SK-N-SH (cell line): ENCODE measurements at regions not wholly inside any gene's neighbourhood (a gene's known extent, or its start where the extent isn't known, plus 50 kb on each side); places are given as distances from the start of the nearest gene placed in this dataset.

Experiments
- CTCF ChIA-PET: fragments of 300-600, 350-600 bp; formaldehyde crosslinking; extraction: SDS; loops from one replicate; lab custom pipeline; 2021; lab: Yijun Ruan, JAX
- POLR2A ChIA-PET: fragments of 350-600 bp; sonication (Branson Sonifier 250); formaldehyde crosslinking; extraction: SDS; loops from one replicate; lab custom pipeline; 2020; ENCODE audit warnings: antibody characterized with exemption, inconsistent platforms; lab: Yijun Ruan, JAX
- DNase-seq: peaks from one replicate; pipeline ENCODE4 v3.0.0; 2012
- H2AFZ ChIP-seq: fragments of 200-600 bp; sonication (generic); 2 replicates; pipeline ENCODE4 v1.8.1; 2016; ENCODE audit warnings: antibody characterized with exemption, mild to moderate bottlenecking, low read depth
- H3F3A ChIP-seq: fragments of 200-600 bp; sonication (generic); replicated peaks from 2 replicates; pipeline ENCODE3; 2016; ENCODE audit warnings: antibody characterized with exemption, mild to moderate bottlenecking; ENCODE audit not compliant: insufficient read depth
- H3K27ac ChIP-seq, 2 experiments: fragments of 200-500 bp in 1 of 2; fragments of 200-600 bp in 1 of 2; sonication (Bioruptor generic) in 1 of 2; sonication (generic), shearing (Covaris generic) in 1 of 2; 2 replicates each; pipeline versions ENCODE4 v1.5.1 to v1.6.1; 2014 to 2016; ENCODE audit warnings: low read depth in 2 of 2, inconsistent platforms in 1 of 2, low read length in 1 of 2, mild to moderate bottlenecking in 1 of 2, mixed read lengths in 1 of 2
- H3K27me3 ChIP-seq: fragments of 200-600 bp; sonication (generic), shearing (Covaris generic); 2 replicates; pipeline ENCODE4 v1.6.1; 2016; ENCODE audit warnings: mixed run types; ENCODE audit not compliant: insufficient read depth
- H3K36me3 ChIP-seq, 2 experiments: fragments of 200-500 bp in 1 of 2; fragments of 200-600 bp in 1 of 2; sonication (Bioruptor generic) in 1 of 2; sonication (generic) in 1 of 2; replicated peaks in 1 of 2; 2 replicates each; pipeline versions ENCODE3 to v1.5.1; 2014 to 2016; ENCODE audit warnings: low read length in 1 of 2, mild to moderate bottlenecking in 1 of 2; ENCODE audit not compliant: insufficient read depth in 2 of 2, control insufficient read depth in 1 of 2
- H3K4me1 ChIP-seq, 2 experiments: fragments of 200-500 bp in 1 of 2; fragments of 200-600 bp in 1 of 2; sonication (Bioruptor generic) in 1 of 2; sonication (generic), shearing (Covaris generic) in 1 of 2; 2 replicates each; pipeline versions ENCODE4 v1.5.1 to v1.6.1; 2014 to 2016; ENCODE audit warnings: low read depth in 1 of 2, low read length in 1 of 2, mixed run types in 1 of 2; ENCODE audit not compliant: insufficient read depth in 2 of 2, control insufficient read depth in 1 of 2
- H3K4me2 ChIP-seq: fragments of 200-600 bp; sonication (generic), shearing (Covaris generic); 2 replicates; pipeline ENCODE4 v1.6.1; 2017; ENCODE audit warnings: mixed run types
- H3K4me3 ChIP-seq, 2 experiments: fragments of 200-500 bp in 1 of 2; fragments of 200-600 bp in 1 of 2; sonication (Bioruptor generic) in 1 of 2; sonication (generic), shearing (Covaris generic) in 1 of 2; 2 replicates each; pipeline versions ENCODE4 v1.5.1 to v1.8.1; 2014 to 2016; ENCODE audit warnings: low read depth in 2 of 2, inconsistent platforms in 1 of 2, low read length in 1 of 2, mild to moderate bottlenecking in 1 of 2, mixed read lengths in 1 of 2, moderate library complexity in 1 of 2
- H3K79me2 ChIP-seq: fragments of 200-600 bp; sonication (generic); 2 replicates; pipeline ENCODE4 v1.8.1; 2017; ENCODE audit warnings: mild to moderate bottlenecking; ENCODE audit not compliant: insufficient read depth
- H3K9ac ChIP-seq: fragments of 200-600 bp; sonication (generic); 2 replicates; pipeline ENCODE4 v1.6.1; 2017; ENCODE audit warnings: mixed run types
- H3K9me2 ChIP-seq: fragments of 200-600 bp; sonication (generic); 2 replicates; pipeline ENCODE4 v1.6.1; 2017; ENCODE audit warnings: mixed run types
- H3K9me3 ChIP-seq: fragments of 200-600 bp; sonication (generic); 2 replicates; pipeline ENCODE4 v1.6.1; 2017; ENCODE audit warnings: mixed run types, mild to moderate bottlenecking, moderate library complexity
- H4K20me1 ChIP-seq: fragments of 200-600 bp; sonication (generic); 2 replicates; pipeline ENCODE4 v1.6.1; 2017; ENCODE audit warnings: mild to moderate bottlenecking, mixed run types; ENCODE audit not compliant: insufficient read depth
- CHD2 ChIP-seq: fragments of 150-350 bp; IDR thresholded peaks from 2 replicates; pipeline ENCODE4 v1.6.1; 2018; ENCODE audit warnings: low read length; ENCODE audit not compliant: partially characterized antibody
- EP300 ChIP-seq, 2 experiments: IDR thresholded peaks; 2 replicates each; pipeline versions ENCODE4 v1.4.0 to v1.6.1; 2012; ENCODE audit warnings: borderline replicate concordance in 1 of 2, low read depth in 1 of 2, low read length in 1 of 2
- EZH2phosphoT487 ChIP-seq: fragments of 200-600 bp; sonication (generic); IDR thresholded peaks from 2 replicates; pipeline ENCODE4 v1.6.1; 2017; ENCODE audit warnings: low read depth, mixed run types, mild to moderate bottlenecking, antibody characterized with exemption, moderate library complexity, borderline replicate concordance
- FOSL2 ChIP-seq: IDR thresholded peaks from 2 replicates; pipeline ENCODE4 v1.4.0; 2012; ENCODE audit warnings: low read depth, mild to moderate bottlenecking, moderate library complexity, borderline replicate concordance
- FOXJ3 ChIP-seq: sonication (generic); formaldehyde crosslinking; IDR thresholded peaks from 2 replicates; pipeline ENCODE4 v1.5.1; 2020; ENCODE audit warnings: mild to moderate bottlenecking, missing genetic modification reagents
- FOXM1 ChIP-seq: IDR thresholded peaks from 2 replicates; pipeline ENCODE4 v1.4.0; 2012; ENCODE audit warnings: low read depth, mild to moderate bottlenecking
- GATA2 ChIP-seq: sonication (generic); formaldehyde crosslinking; IDR thresholded peaks from 2 replicates; pipeline ENCODE4 v1.5.0; 2020; ENCODE audit warnings: mild to moderate bottlenecking, missing genetic modification reagents
- JUND ChIP-seq: IDR thresholded peaks from 2 replicates; pipeline ENCODE4 v1.4.0; 2012
- NRF1 ChIP-seq: IDR thresholded peaks from 2 replicates; pipeline ENCODE4 v1.6.1; 2012; ENCODE audit warnings: low read depth, mild to moderate bottlenecking, low read length
- POLR2AphosphoS5 ChIP-seq: IDR thresholded peaks from 2 replicates; pipeline ENCODE4 v1.6.1; 2012; ENCODE audit warnings: low read depth, low read length
- SIN3A ChIP-seq: IDR thresholded peaks from 2 replicates; pipeline ENCODE4 v1.6.1; 2012; ENCODE audit warnings: low read depth, mild to moderate bottlenecking, low read length, moderate library complexity, borderline replicate concordance
- SMC3 ChIP-seq: IDR thresholded peaks from 2 replicates; pipeline ENCODE4 v1.6.1; 2012; ENCODE audit warnings: low read depth, low read length, improper control_type of control experiment
- TAF1 ChIP-seq: IDR thresholded peaks from 2 replicates; pipeline ENCODE4 v1.6.1; 2012; ENCODE audit warnings: low read depth, mild to moderate bottlenecking, low read length, moderate library complexity, borderline replicate concordance
- TCF12 ChIP-seq: IDR thresholded peaks from 2 replicates; pipeline ENCODE4 v1.4.0; 2012
- TEAD4 ChIP-seq: IDR thresholded peaks from 2 replicates; pipeline ENCODE4 v1.4.0; 2012; ENCODE audit warnings: mild to moderate bottlenecking, borderline replicate concordance; ENCODE audit not compliant: insufficient read depth
- WGBS: methylation state at CpG from one replicate; pipeline ENCODE4 v1.1.6; 2017; ENCODE audit warnings: low lambda C conversion rate; 5-methylcytosine and 5-hydroxymethylcytosine counted together
- TF ChIP-seq, protein P1 (sequence below): IDR thresholded peaks from 2 replicates; pipeline ENCODE4 v1.4.0; 2012; ENCODE audit warnings: low read depth, borderline replicate concordance
- TF ChIP-seq, protein P2 (sequence below): IDR thresholded peaks from 2 replicates; pipeline ENCODE4 v1.4.0; 2012; ENCODE audit warnings: low read depth, borderline replicate concordance
- TF ChIP-seq, protein P3 (sequence below): fragments of 150-350 bp; IDR thresholded peaks from 2 replicates; pipeline ENCODE4 v1.6.1; 2016; ENCODE audit warnings: mild to moderate bottlenecking, low read depth, low read length
- TF ChIP-seq, protein P4 (sequence below): IDR thresholded peaks from 2 replicates; pipeline ENCODE4; 2012
- TF ChIP-seq, protein P5 (sequence below): fragments of 200-600 bp; sonication (generic); IDR thresholded peaks from 2 replicates; pipeline ENCODE4 v1.6.1; 2017; ENCODE audit warnings: antibody characterized with exemption, mild to moderate bottlenecking, moderate library complexity

DNA sequence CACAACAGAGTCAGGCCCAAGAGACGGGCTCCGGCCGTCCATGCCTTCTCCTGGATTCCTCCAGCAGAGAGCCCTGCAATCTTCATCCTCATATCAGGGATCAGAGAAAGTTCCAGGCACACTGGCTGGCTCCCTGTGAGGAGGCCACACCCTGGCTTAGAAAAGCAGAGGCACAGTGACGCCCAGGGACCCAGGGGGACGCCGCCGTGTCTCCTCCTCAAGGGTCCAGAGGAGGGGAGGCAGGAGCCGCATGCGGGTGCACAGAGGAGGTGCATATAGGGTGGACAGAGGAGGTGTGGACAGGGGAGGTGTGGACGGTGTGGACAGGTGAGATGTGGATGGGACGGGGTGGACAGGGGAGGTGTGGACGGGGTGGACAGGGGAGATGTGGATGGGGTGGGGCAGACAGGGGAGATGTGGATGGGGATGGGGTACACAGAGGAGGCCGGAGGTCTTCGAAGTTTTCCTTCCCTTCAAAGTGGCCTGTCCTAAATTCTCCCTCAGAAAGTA is 1521.9 kb downstream of the BRD1 start:
- H3K9me2 ChIP-seq: no peaks in the 10 kb centered on the region
- CTCF ChIA-PET: no interaction called here

DNA sequence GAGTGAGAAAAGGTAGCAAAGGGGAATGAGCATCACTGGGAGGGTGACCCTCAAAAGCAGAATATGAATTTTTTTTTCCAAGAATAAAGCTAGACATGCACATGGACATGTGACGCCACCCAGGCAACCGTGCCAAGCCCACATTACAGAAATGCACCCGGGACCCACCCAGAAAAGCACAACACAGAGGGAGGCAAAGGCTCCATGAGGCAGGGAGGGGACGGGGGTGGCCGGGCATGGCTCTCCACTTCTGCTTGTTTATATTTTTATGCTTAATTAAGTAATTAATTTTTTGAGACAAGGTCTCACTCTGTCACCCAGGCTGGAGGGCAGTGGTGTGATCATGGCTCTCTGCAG is 1524.3 kb downstream of the BRD1 start:
- Histone ChIP-seq H3K4me1 (no peaks in the 10 kb centered on the region), H3K9me2 (no peaks in the 10 kb centered on the region), H4K20me1 (no peaks in the 10 kb centered on the region), H3K36me3 (no peaks in the 10 kb centered on the region), H3K4me2 (no peak overlapping the region), H3K9me3 (no peaks in the 10 kb centered on the region), H2AFZ (no peak overlapping the region), H3K27me3 (no peaks in the 10 kb centered on the region; the same call in 1 of the 2 replicates), H3K4me3 (no peak overlapping the region), H3K27ac (no peak overlapping the region), H3K9ac (no peak overlapping the region), H3K79me2 (no peaks in the 10 kb centered on the region), H3F3A (no peaks in the 10 kb centered on the region)
- WGBS: 14% methylated on average over 3 of the region's 5 CpGs
- POLR2A ChIA-PET: no interaction called here
- no peak for DNase-seq
- CTCF ChIA-PET: no interaction called here
- TF ChIP-seq, protein P1, sequence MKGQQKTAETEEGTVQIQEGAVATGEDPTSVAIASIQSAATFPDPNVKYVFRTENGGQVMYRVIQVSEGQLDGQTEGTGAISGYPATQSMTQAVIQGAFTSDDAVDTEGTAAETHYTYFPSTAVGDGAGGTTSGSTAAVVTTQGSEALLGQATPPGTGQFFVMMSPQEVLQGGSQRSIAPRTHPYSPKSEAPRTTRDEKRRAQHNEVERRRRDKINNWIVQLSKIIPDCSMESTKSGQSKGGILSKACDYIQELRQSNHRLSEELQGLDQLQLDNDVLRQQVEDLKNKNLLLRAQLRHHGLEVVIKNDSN: no peak
- TF ChIP-seq SIN3A (no peak), FOXJ3 (no peak), EZH2phosphoT487 (no peak), POLR2AphosphoS5 (no peak), GATA2 (CRISPR knock-in tag) (no peak), EP300 (IDR thresholded peaks at IDR 0.05; ENCODE audit: borderline replicate concordance in 1 of 2, low read depth in 1 of 2, low read length in 1 of 2) (no peak), FOXM1 (no peak), TEAD4 (no peak)
- TF ChIP-seq, protein P2, sequence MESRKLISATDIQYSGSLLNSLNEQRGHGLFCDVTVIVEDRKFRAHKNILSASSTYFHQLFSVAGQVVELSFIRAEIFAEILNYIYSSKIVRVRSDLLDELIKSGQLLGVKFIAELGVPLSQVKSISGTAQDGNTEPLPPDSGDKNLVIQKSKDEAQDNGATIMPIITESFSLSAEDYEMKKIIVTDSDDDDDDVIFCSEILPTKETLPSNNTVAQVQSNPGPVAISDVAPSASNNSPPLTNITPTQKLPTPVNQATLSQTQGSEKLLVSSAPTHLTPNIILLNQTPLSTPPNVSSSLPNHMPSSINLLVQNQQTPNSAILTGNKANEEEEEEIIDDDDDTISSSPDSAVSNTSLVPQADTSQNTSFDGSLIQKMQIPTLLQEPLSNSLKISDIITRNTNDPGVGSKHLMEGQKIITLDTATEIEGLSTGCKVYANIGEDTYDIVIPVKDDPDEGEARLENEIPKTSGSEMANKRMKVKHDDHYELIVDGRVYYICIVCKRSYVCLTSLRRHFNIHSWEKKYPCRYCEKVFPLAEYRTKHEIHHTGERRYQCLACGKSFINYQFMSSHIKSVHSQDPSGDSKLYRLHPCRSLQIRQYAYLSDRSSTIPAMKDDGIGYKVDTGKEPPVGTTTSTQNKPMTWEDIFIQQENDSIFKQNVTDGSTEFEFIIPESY: no peak
- TF ChIP-seq, protein P3, sequence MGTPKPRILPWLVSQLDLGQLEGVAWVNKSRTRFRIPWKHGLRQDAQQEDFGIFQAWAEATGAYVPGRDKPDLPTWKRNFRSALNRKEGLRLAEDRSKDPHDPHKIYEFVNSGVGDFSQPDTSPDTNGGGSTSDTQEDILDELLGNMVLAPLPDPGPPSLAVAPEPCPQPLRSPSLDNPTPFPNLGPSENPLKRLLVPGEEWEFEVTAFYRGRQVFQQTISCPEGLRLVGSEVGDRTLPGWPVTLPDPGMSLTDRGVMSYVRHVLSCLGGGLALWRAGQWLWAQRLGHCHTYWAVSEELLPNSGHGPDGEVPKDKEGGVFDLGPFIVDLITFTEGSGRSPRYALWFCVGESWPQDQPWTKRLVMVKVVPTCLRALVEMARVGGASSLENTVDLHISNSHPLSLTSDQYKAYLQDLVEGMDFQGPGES: no peak
- TF ChIP-seq, protein P4, sequence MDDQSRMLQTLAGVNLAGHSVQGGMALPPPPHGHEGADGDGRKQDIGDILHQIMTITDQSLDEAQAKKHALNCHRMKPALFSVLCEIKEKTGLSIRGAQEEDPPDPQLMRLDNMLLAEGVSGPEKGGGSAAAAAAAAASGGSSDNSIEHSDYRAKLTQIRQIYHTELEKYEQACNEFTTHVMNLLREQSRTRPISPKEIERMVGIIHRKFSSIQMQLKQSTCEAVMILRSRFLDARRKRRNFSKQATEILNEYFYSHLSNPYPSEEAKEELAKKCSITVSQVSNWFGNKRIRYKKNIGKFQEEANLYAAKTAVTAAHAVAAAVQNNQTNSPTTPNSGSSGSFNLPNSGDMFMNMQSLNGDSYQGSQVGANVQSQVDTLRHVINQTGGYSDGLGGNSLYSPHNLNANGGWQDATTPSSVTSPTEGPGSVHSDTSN: no peak

More for the DNA sequence above, 1521.9 kb downstream of the BRD1 start:
- Histone ChIP-seq H2AFZ (no peak overlapping the region), H3K27me3 (no peaks in the 10 kb centered on the region; the same call in 1 of the 2 replicates), H3K4me3 (no peak overlapping the region), H3F3A (no peaks in the 10 kb centered on the region), H3K79me2 (no peaks in the 10 kb centered on the region), H3K4me2 (no peak overlapping the region), H3K36me3 (no peaks in the 10 kb centered on the region), H4K20me1 (no peaks in the 10 kb centered on the region), H3K4me1 (no peaks in the 10 kb centered on the region), H3K9ac (no peak overlapping the region), H3K9me3 (no peaks in the 10 kb centered on the region), H3K27ac (no peak overlapping the region)
- POLR2A ChIA-PET: no interaction called here
- no peak for DNase-seq
- 19% methylated on average over 14 of the region's 14 CpGs for WGBS
- TF ChIP-seq EZH2phosphoT487 (no peak), NRF1 (no peak), TCF12 (no peak), GATA2 (CRISPR knock-in tag) (no peak), TAF1 (no peak), JUND (no peak), CHD2 (no peak), SMC3 (no peak), FOSL2 (no peak), FOXM1 (no peak)
- TF ChIP-seq, protein P4: no peak
- TF ChIP-seq, protein P5, sequence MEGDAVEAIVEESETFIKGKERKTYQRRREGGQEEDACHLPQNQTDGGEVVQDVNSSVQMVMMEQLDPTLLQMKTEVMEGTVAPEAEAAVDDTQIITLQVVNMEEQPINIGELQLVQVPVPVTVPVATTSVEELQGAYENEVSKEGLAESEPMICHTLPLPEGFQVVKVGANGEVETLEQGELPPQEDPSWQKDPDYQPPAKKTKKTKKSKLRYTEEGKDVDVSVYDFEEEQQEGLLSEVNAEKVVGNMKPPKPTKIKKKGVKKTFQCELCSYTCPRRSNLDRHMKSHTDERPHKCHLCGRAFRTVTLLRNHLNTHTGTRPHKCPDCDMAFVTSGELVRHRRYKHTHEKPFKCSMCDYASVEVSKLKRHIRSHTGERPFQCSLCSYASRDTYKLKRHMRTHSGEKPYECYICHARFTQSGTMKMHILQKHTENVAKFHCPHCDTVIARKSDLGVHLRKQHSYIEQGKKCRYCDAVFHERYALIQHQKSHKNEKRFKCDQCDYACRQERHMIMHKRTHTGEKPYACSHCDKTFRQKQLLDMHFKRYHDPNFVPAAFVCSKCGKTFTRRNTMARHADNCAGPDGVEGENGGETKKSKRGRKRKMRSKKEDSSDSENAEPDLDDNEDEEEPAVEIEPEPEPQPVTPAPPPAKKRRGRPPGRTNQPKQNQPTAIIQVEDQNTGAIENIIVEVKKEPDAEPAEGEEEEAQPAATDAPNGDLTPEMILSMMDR: no peak
